Keratinocyte (primary cell): ENCODE measurements at regions not wholly inside any gene's neighbourhood (a gene's known extent, or its start where the extent isn't known, plus 50 kb on each side); places are given as distances from the start of the nearest gene placed in this dataset.

Experiments
- DNase-seq: peaks from one replicate; pipeline ENCODE4 v3.0.0-alpha.2; 2011; ENCODE audit warnings: low read depth, missing footprints, low spot score
- FAIRE-seq: peaks from 2 replicates; lab custom pipeline; 2011; peaks lifted over from hg19 to GRCh38; lab: Jason Lieb, UNC
- H2AFZ ChIP-seq: 2 replicates; pipeline ENCODE4 v1.6.0; 2012; ENCODE audit warnings: low read length, control low read depth, inconsistent platforms; ENCODE audit not compliant: control insufficient read depth
- H3K27ac ChIP-seq: 2 replicates; pipeline ENCODE4 v1.5.1; 2011; ENCODE audit warnings: low read length; ENCODE audit not compliant: control insufficient read depth, insufficient read depth
- H3K27me3 ChIP-seq: 3 replicates; pipeline ENCODE4 v1.6.0; 2011; ENCODE audit warnings: low read length; ENCODE audit not compliant: control insufficient read depth, insufficient read depth; ENCODE audit errors: extremely low read depth
- H3K36me3 ChIP-seq, 2 experiments: 2 replicates in 1 of 2; 3 replicates in 1 of 2; pipeline ENCODE4 v1.5.1; 2011; ENCODE audit warnings: low read length in 2 of 2, mild to moderate bottlenecking in 1 of 2; ENCODE audit not compliant: control insufficient read depth in 2 of 2, insufficient read depth in 2 of 2; ENCODE audit errors: extremely low read depth in 1 of 2
- H3K4me1 ChIP-seq: 3 replicates; pipeline ENCODE4 v1.5.1; 2011; ENCODE audit warnings: low read length; ENCODE audit not compliant: control insufficient read depth, insufficient read depth; ENCODE audit errors: extremely low read depth
- H3K4me2 ChIP-seq: 3 replicates; pipeline ENCODE4 v1.6.0; 2011; ENCODE audit warnings: low read depth, low read length; ENCODE audit not compliant: control insufficient read depth, insufficient read depth; ENCODE audit errors: extremely low read depth
- H3K4me3 ChIP-seq, 3 experiments: fragments of 200-600 bp in 1 of 3; sonication (generic) in 1 of 3; 2 replicates in 2 of 3; 3 replicates in 1 of 3; pipeline ENCODE4 v1.5.1; 2011 to 2016; ENCODE audit warnings: low read length in 3 of 3, mild to moderate bottlenecking in 3 of 3, control low read depth in 2 of 3, inconsistent platforms in 1 of 3, low read depth in 1 of 3, mixed read lengths in 1 of 3, mixed run types in 1 of 3, moderate library complexity in 1 of 3; ENCODE audit not compliant: control insufficient read depth in 2 of 3, insufficient read depth in 2 of 3; ENCODE audit errors: extremely low read depth in 1 of 3
- H3K79me2 ChIP-seq: 2 replicates; pipeline ENCODE4 v1.6.0; 2012; ENCODE audit warnings: low read length; ENCODE audit not compliant: control insufficient read depth, insufficient read depth
- H3K9ac ChIP-seq: 3 replicates; pipeline ENCODE4 v1.6.0; 2011; ENCODE audit warnings: low read length; ENCODE audit not compliant: control insufficient read depth, insufficient read depth; ENCODE audit errors: extremely low read depth
- H3K9me1 ChIP-seq: 3 replicates; pipeline ENCODE4 v1.6.0; 2011; ENCODE audit warnings: low read length; ENCODE audit not compliant: control insufficient read depth, insufficient read depth; ENCODE audit errors: extremely low read depth
- H3K9me3 ChIP-seq: 2 replicates; pipeline ENCODE4 v1.5.1; 2012; ENCODE audit warnings: low read depth, low read length; ENCODE audit not compliant: control insufficient read depth
- H4K20me1 ChIP-seq: 3 replicates; pipeline ENCODE4 v1.6.0; 2011; ENCODE audit warnings: low read length; ENCODE audit not compliant: control insufficient read depth, insufficient read depth; ENCODE audit errors: extremely low read depth
- CTCF ChIP-seq, 3 experiments: IDR thresholded peaks in 1 of 3; conservative IDR thresholded peaks in 1 of 3; optimal IDR thresholded peaks in 1 of 3; 2 replicates in 2 of 3; 3 replicates in 1 of 3; pipeline versions ENCODE3 to v1.5.1; 2011; ENCODE audit warnings: low read length in 3 of 3, mild to moderate bottlenecking in 3 of 3, moderate library complexity in 2 of 3, control low read depth in 1 of 3, inconsistent platforms in 1 of 3; ENCODE audit not compliant: insufficient read depth in 2 of 3; ENCODE audit errors: extremely low read depth in 1 of 3
- EZH2 ChIP-seq: IDR thresholded peaks from one replicate; pipeline ENCODE4 v1.6.1; 2012; ENCODE audit warnings: inconsistent platforms, mild to moderate bottlenecking, low read length, moderate library complexity
- dilution Hi-C: fragments of 300-500 bp; cut with MboI; formaldehyde crosslinking; loops from one replicate; pipeline ENCODE4 v1.7.0; 2020; ENCODE audit warnings: low sequenced_read_pairs; ENCODE audit not compliant: extremely low pct_ligation_motif_present

GRCh38 chr1:215477632-215478031, 89.5 kb upstream of the KCTD3 start:
- TF ChIP-seq CTCF (optimal IDR thresholded peaks at IDR 0.05 in 1 of 3, IDR thresholded peaks at IDR 0.05 in 1 of 3, conservative IDR thresholded peaks at IDR 0.05 in 1 of 3; ENCODE audit: extremely low read depth in 1 of 3, insufficient read depth in 2 of 3, low read length in 3 of 3) (no peak), EZH2 (no peak)

GRCh38 chr1:215479567-215479966, 87.5 kb upstream of the KCTD3 start:
- Histone ChIP-seq H3K4me1 (peaks cover 14% of the 10 kb centered on the region), H2AFZ (no peak overlapping the region), H3K27ac (no peak overlapping the region), H3K4me3 (no peak overlapping the region), H3K4me2 (no peak overlapping the region), H3K36me3 (no peaks in the 10 kb centered on the region), H4K20me1 (no peaks in the 10 kb centered on the region), H3K9ac (no peak overlapping the region), H3K79me2 (no peaks in the 10 kb centered on the region), H3K9me1 (no peaks in the 10 kb centered on the region), H3K27me3 (no peaks in the 10 kb centered on the region), H3K9me3 (no peaks in the 10 kb centered on the region)
- DNase-seq (no peak), FAIRE-seq (no peak)
- TF ChIP-seq CTCF (optimal IDR thresholded peaks at IDR 0.05 in 1 of 3, IDR thresholded peaks at IDR 0.05 in 1 of 3, conservative IDR thresholded peaks at IDR 0.05 in 1 of 3; ENCODE audit: extremely low read depth in 1 of 3, insufficient read depth in 2 of 3, low read length in 3 of 3) (no peak), EZH2 (no peak)
- dilution Hi-C loops, result no loop called here

More at GRCh38 chr1:215477632-215478031, 89.5 kb upstream of the KCTD3 start:
- Histone ChIP-seq H3K27me3 (no peaks in the 10 kb centered on the region), H3K9me1 (no peaks in the 10 kb centered on the region), H3K79me2 (no peaks in the 10 kb centered on the region), H3K4me3 (no peak overlapping the region), H3K4me1 (peaks cover 14% of the 10 kb centered on the region), H3K4me2 (no peak overlapping the region), H2AFZ (no peak overlapping the region), H3K9me3 (no peaks in the 10 kb centered on the region), H4K20me1 (no peaks in the 10 kb centered on the region), H3K27ac (no peak overlapping the region), H3K9ac (no peak overlapping the region), H3K36me3 (no peaks in the 10 kb centered on the region)
- dilution Hi-C loops, result no loop called here
- DNase-seq (no peak), FAIRE-seq (no peak)
